ENCODE measurements at regions not wholly inside any gene's neighbourhood (a gene's known extent, or its start where the extent isn't known, plus 50 kb on each side); places are given as distances from the start of the nearest gene placed in this dataset.

DNA sequence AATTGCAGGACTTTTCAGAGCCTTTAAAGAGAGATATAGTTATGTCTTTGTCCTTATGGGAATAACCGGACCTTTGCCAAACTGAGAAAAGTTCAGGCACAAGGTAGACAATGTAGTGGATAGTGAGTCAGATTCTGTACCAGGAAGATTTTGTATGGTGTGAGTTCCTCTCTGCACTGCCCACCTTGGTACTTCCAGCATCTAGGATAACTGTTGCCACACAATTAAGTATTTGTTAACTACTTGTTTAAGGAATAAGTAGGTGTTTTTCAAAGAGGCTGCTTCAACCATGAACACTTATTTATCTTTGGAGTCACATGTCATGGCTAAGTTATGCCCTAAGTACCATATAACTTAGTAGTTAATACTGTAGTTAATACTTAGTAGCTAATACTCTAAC lies 131.8 kb upstream of the DOK5 start:
- no peak for TF ChIP-seq SPI1 (IDR thresholded peaks at IDR 0.05; ENCODE audit: borderline replicate concordance, low read depth)
- no peak for TF ChIP-seq GABPA (IDR thresholded peaks at IDR 0.05; ENCODE audit: low read depth)
- TF ChIP-seq, protein P1, sequence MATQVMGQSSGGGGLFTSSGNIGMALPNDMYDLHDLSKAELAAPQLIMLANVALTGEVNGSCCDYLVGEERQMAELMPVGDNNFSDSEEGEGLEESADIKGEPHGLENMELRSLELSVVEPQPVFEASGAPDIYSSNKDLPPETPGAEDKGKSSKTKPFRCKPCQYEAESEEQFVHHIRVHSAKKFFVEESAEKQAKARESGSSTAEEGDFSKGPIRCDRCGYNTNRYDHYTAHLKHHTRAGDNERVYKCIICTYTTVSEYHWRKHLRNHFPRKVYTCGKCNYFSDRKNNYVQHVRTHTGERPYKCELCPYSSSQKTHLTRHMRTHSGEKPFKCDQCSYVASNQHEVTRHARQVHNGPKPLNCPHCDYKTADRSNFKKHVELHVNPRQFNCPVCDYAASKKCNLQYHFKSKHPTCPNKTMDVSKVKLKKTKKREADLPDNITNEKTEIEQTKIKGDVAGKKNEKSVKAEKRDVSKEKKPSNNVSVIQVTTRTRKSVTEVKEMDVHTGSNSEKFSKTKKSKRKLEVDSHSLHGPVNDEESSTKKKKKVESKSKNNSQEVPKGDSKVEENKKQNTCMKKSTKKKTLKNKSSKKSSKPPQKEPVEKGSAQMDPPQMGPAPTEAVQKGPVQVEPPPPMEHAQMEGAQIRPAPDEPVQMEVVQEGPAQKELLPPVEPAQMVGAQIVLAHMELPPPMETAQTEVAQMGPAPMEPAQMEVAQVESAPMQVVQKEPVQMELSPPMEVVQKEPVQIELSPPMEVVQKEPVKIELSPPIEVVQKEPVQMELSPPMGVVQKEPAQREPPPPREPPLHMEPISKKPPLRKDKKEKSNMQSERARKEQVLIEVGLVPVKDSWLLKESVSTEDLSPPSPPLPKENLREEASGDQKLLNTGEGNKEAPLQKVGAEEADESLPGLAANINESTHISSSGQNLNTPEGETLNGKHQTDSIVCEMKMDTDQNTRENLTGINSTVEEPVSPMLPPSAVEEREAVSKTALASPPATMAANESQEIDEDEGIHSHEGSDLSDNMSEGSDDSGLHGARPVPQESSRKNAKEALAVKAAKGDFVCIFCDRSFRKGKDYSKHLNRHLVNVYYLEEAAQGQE (IDR thresholded peaks at IDR 0.05; ENCODE audit: insufficient replicate concordance, low read depth) = no peak
- TF ChIP-seq, protein P2, sequence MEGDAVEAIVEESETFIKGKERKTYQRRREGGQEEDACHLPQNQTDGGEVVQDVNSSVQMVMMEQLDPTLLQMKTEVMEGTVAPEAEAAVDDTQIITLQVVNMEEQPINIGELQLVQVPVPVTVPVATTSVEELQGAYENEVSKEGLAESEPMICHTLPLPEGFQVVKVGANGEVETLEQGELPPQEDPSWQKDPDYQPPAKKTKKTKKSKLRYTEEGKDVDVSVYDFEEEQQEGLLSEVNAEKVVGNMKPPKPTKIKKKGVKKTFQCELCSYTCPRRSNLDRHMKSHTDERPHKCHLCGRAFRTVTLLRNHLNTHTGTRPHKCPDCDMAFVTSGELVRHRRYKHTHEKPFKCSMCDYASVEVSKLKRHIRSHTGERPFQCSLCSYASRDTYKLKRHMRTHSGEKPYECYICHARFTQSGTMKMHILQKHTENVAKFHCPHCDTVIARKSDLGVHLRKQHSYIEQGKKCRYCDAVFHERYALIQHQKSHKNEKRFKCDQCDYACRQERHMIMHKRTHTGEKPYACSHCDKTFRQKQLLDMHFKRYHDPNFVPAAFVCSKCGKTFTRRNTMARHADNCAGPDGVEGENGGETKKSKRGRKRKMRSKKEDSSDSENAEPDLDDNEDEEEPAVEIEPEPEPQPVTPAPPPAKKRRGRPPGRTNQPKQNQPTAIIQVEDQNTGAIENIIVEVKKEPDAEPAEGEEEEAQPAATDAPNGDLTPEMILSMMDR (IDR thresholded peaks at IDR 0.05; ENCODE audit: insufficient read depth, low read length) = no peak
- no peak for TF ChIP-seq POLR2AphosphoS5 (IDR thresholded peaks at IDR 0.05; ENCODE audit: low read depth)
- Histone ChIP-seq H3K27ac (replicated peaks) (no peak overlapping the region), H3K27me3 (ENCODE audit: insufficient read depth, poor library complexity, severe bottlenecking) (peaks cover 2% of the 10 kb centered on the region), H3K4me3 (replicated peaks; ENCODE audit: insufficient read depth, low read length) (no peak overlapping the region)
- DNase-seq (ENCODE audit: low read depth in 1 of 2, low spot score in 1 of 2) = no peak

DNA sequence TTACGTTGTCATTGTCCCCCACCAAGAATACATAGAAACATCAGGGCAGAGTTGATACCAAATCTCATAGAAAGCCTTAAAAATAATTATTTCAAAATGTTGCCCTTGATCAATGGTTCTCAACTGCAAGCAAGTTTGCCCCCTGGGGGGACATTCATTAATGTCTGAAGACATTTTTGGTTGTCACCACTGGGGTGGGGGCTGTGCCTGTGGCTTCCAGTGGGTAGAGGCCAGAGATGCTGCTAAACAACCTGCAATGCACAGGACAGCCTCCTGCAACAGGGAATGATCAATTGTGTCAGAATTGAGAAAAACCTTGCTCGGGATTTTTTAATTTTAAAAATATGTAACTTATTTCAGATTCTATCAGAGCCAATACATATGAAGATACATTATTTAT lies 130.6 kb upstream of the DOK5 start:
- H3K27me3 ChIP-seq (ENCODE audit: insufficient read depth, poor library complexity, severe bottlenecking) = peaks cover 2% of the 10 kb centered on the region
- no peak overlapping the region for H3K27ac ChIP-seq (replicated peaks)
- no peak for DNase-seq (ENCODE audit: low read depth in 1 of 2, low spot score in 1 of 2)
- H3K4me3 ChIP-seq (replicated peaks; ENCODE audit: insufficient read depth, low read length) = no peak overlapping the region
- TF ChIP-seq, protein P1 (IDR thresholded peaks at IDR 0.05; ENCODE audit: insufficient replicate concordance, low read depth) = no peak
- TF ChIP-seq POLR2AphosphoS5 (IDR thresholded peaks at IDR 0.05; ENCODE audit: low read depth) (no peak), SPI1 (IDR thresholded peaks at IDR 0.05; ENCODE audit: borderline replicate concordance, low read depth) (no peak), GABPA (IDR thresholded peaks at IDR 0.05; ENCODE audit: low read depth) (no peak)
- TF ChIP-seq, protein P2 (IDR thresholded peaks at IDR 0.05; ENCODE audit: insufficient read depth, low read length) = no peak

- Histone ChIP-seq H3K27ac (replicated peaks) (no peak overlapping the region), H3K27me3 (ENCODE audit: insufficient read depth, poor library complexity, severe bottlenecking) (peaks cover 2% of the 10 kb centered on the region), H3K4me3 (replicated peaks; ENCODE audit: insufficient read depth, low read length) (no peak overlapping the region)
- TF ChIP-seq GABPA (IDR thresholded peaks at IDR 0.05; ENCODE audit: low read depth) (no peak), SPI1 (IDR thresholded peaks at IDR 0.05; ENCODE audit: borderline replicate concordance, low read depth) (no peak), POLR2AphosphoS5 (IDR thresholded peaks at IDR 0.05; ENCODE audit: low read depth) (no peak)
- TF ChIP-seq, protein P1 (IDR thresholded peaks at IDR 0.05; ENCODE audit: insufficient replicate concordance, low read depth) = no peak
- TF ChIP-seq, protein P2 (IDR thresholded peaks at IDR 0.05; ENCODE audit: insufficient read depth, low read length) = no peak
- DNase-seq (ENCODE audit: low read depth in 1 of 2, low spot score in 1 of 2) = no peak
These were observed 130.1 kb upstream of the DOK5 start for GRCh38 chr20:54345301-54345724.

All from HL-60 (cell line).